COLO668 (cell line): ENCODE measurements at regions not wholly inside any gene's neighbourhood (a gene's known extent, or its start where the extent isn't known, plus 50 kb on each side); places are given as distances from the start of the nearest gene placed in this dataset.
"Not testable (repeated sequence)": the region's sequence is repeated elsewhere in the genome, so short reads cannot be mapped to it uniquely, and the experiment has no call there.

ENCODE experiments used
- DNase-seq: peaks from one replicate; lab custom pipeline; 2025; ENCODE audit not compliant: unreplicated experiment; lab: John Stamatoyannopoulos, UW

DNA sequence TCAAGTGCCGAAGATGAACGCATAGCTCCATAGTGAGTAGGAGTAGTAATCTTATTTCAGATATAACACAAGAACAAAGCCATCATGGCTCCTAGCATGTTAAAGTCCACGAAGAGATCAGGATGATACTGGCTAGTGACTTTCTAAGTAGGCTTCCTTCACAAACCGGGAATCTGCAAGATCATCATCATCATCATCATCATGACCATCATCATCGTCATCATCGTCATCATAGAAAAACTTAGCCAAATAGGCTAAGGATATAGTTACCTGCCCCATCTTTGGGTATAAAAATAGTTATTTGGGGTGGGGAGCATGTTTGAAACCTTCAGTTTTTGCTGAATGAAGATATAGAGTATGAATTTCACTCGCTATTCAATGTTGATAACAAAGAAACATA lies 57.9 kb downstream of the PYDC2 start:
- no peak for DNase-seq

DNA sequence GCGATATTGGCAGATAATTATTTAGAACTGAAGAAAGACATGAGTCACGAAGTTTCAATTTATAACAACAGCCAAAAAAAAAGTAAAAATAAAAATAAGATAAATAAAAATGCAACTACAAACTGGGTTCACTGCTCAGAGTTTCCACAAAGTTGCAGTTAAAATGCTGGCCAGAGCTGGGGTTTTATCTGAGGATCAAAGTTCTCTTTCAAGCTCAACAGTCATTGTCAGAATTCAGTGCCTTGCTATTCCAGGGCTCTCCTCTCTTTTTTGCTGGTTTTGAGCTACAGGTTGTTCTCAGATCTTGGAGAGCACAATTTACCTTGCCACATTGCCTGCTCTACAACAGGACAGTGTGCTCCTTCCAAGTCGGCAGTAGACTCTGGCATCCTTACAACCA lies 60.1 kb downstream of the PYDC2 start:
- DNase-seq, result no peak

DNA sequence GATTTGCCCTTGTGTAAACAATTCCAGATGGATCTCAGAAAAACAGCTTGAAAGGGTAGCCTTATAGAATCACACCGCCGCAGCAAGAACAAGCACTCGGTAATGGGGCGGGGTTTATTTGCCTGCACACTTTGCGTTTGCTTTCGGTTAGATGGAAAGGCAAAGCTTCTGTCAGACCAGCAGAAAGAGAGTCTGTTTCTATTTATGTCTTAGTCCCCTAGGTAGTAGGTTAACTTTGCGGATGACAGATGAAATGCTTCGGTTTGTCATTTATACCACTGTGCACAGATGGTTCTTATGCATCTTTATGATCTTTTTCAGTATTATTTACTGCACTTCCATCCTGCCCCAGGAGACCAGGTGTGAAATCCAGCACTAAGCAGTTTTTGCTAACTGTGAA lies 62.2 kb downstream of the PYDC2 start:
- peak; percentile 0 for DNase-seq

DNA sequence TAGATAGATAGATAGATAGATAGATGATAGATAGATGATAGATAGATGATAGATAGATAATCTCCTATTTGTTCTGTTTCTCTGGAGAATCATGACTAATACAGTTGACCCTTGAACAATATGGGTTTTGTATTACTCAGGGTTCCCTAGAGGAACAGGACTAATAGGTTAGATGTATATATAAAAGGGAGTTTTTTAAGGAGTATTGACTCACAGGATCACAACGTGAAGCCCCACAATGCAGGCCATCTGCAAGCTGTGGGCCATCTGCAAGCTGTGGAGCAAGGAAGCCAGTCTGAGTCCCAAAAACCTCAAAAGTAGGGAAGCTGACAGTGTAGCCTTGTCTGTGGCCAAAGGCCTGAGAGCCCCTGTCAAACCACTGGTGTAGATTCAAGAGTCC lies 67.6 kb downstream of the PYDC2 start:
- DNase-seq, result no peak

DNA sequence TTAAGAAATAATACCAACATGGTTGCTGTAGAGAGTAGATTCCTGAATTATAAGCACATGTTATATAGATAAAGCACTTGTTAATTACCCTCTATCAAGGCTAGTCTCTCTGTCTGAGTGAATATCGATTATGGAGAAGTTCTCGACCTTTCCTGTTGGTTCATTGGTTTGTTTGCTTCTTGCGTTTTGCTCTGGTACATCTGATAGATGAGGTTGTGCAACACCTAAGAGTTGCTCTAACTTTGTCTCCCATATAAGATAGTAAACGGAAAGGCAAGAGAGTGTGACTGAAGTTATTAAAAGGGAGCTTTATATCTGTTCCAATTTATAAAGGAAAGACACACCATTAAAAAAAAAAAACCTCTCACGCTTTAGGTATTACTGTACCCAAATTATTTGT lies 69.0 kb downstream of the PYDC2 start:
- no peak for DNase-seq

DNA sequence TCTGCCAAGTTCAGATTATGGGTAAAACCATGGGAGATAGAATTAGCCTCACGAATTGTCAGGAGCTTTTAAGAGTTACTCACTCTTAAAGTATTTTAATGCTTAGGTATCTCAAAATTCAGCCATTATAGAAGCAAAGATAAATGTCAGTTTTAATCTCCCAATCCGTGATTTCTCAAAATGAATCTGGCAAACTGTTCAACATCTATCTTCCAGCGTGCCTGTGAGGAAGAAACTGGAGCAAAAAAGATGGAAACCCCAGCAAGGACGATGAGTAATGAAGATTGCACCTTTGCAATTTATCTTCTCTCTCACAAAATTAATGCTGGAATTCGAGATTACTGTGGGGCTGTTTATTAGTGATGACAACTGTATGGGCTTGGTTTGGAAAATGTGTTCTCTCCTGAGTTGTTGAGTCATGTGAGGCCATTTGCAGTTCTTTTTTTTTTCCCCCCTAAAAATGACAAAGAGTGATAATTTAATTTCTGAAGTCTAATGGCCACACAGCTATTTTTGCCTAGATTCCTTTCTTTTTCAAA lies 70.5 kb downstream of the PYDC2 start:
- no peak for DNase-seq

DNA sequence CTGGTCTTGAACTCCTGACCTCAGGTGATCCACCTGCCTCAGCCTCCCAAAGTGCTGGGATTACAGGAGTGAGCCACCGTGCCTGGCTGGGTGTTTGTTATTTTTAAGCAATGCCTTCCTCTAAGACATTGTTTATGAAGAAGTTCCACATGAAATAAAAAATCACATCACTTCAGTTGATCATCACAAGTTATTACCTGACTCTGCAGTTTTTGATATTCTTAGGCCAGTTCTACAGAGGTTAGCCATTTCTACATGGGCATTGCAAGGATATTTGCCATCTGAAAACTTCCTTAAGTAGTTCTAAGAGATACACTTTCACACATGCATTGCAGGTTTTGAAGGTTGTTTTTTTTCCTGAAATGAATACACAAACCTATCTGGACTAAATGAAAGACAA lies 82.1 kb downstream of the PYDC2 start:
- DNase-seq, result no peak

DNA sequence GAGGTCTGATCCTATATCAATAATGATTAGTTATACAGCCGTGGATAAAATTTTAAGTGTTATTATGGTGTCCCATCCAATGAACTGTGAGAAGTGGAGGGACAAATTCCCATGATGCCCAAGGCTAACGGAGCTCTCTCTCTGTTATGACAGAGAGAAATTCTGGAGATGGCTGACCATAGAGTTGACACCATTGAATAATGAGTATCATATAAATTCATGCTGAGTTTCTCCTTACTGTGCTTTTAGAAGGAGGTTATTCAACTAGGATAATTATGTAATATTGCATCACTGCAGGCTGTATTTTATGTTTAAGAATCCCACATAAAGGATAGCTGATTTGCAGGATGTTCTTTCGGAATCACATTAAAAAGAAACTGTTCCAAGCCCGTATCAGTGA lies 82.9 kb downstream of the PYDC2 start:
- no peak for DNase-seq

DNA sequence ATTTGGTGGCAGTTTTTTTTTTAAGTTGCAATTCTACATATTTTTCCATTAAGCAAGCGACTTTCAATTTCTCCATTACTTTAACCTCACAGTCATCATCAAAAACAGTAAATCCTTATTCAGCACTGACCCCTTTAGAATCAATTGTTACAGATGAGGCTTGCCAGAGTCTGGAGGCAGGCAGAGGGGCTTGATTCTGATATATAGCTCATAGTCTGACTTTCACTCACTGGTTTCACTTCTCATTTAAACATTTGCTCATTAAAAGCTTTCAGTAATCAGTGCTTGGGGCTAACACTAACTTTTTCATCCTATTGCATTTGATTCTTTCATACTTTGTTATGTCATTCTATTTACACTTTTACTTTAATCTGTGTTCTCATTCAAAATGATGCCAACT lies 88.4 kb downstream of the PYDC2 start:
- DNase-seq, result no peak

DNA sequence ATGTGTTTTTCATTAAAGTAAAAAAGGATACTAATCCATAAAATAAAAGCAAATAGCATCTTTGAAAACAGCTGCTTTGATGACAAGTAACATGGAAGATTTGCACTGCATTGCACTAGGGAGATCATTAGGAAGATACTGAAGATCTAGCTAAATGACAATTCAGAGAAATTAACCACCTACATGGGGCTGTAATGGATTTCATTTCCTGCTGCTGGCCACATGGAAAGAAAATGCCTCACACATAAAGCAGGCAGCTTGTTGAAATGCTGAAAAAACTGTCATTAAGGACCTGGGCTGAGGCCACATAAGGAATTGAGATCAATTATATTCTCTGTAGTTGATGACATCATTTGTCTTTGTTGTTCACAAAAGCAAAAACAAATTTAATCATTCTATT lies 94.1 kb downstream of the PYDC2 start:
- no peak for DNase-seq

DNA sequence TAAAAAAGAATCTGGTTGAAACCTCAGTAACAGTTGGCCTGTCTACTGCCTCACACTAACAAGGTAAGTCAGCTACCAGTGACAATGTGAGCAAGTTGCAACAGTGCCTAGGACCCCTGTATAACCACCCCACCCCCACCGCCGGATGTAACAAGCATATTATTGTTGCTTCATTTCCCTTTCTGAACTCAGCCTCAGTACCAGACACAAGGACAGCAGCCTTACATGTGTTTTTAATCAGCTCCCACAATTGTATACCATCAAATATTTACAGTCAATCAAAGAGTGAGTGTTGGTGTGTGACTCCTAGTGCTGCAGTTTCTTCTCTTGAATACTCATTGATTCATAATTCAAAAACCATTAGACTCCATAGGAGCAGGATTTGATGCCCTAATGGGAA lies 96.4 kb downstream of the PYDC2 start:
- no peak for DNase-seq

DNA sequence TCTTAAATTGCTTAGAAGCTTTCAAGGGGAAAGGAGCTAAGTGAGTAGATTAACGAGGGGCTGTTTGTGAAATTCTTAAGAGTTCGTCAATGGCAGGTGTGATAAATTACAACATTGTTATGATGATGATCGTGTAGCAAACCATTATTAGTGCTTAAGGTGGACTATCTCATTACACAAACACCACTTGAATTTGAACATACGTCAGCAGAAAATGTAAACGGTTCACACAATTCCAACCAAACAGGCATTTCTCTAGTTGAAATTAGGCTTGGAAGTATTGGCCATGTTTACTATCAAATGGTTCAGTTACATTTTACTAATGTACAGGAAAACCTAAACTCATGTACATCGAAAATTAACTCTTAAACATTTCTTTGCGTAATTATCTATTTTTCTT lies 102.8 kb downstream of the PYDC2 start:
- DNase-seq, result no peak

DNA sequence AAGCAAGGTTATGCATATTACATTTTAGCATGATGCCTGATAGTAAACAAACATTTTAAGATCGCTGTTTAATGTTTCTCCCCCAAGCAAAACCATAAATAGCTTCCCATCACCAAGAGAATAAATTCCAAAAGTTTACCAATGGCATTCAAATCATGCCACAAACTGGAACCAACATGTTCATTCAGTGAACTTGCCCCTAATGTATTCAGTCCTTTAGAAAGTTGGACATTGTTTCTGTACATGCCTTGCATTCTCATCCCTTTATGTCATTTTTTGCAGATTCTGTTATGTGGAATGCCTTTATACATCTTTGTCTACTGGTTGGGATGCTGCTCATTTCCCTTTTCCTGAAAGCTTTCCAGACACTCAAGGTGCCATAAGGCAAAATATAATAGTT lies 105.5 kb downstream of the PYDC2 start:
- no peak for DNase-seq

DNA sequence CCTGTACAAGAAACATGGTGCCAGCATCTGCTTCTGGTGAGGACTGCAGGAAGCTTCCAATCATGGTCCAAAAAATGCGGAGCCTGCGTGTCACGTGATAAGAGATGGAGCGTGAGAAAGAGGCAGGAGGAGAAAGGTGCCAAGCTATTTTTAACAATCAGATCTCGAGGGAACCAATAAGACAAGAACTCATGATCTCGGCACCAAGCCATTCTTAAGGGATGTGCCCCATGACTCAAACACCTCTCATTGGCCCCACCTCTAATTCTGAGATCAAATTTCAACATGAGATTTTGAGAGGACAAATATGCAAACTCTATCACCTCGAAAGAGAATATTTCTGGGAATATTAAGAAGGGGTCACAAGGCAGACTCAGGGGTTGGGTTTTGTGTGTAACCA lies 107.2 kb downstream of the PYDC2 start:
- DNase-seq, result no peak

DNA sequence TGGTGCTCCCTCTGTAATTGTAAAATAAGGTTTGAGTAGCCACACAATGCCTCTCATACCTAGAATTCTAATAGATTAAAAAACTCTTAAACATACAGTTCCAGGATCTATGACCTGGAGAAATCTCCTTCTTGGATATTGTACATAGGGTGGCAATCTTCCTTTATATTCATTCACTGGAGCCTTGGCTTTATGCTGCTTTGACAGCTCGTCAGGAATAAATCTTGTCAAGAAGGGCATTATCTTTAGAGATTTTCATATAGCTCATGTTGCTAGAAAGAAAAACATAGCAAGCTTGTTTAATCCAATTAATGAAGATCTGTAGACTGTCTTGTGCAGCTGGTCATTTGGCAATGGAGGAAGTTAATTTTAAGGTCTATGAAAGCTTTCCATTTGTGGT lies 131.1 kb downstream of the PYDC2 start:
- DNase-seq, result no peak

DNA sequence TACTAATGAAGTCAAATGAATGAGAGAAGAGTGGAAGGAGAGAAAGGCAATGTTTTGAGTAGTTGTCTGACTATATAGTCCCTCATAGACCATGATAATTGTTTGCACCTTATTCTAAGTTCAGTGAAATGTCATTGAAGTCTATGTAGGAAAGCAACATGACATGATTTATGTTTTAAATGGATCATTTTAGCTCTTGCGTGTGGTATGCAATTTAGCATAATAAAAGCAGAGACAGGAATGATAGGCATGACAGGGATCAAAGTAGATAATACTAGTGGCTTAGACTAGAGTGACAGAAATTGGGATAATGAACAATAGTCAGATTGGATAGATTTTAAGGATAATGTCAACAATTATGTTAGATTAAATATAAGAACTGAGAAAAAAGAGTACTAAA lies 132.5 kb downstream of the PYDC2 start:
- DNase-seq, result no peak

DNA sequence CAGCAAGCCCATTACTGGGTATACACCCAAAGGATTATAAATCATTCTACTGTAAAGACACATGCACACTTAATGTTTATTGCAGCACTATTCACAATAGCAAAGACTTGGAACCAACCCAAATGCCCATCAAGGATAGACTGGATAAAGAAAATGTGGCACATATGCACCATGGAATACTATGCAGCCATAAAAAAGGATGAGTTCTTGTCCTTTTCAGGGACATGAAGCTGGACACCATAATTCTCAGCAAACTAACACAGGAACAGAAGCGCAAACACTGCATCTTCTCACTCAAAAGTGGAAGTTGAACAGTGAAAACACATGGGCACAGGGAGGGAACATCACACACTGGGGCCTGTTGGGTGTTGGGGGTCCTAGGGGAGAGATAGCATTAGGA lies 154.5 kb downstream of the PYDC2 start:
- DNase-seq, result not testable (repeated sequence)

DNA sequence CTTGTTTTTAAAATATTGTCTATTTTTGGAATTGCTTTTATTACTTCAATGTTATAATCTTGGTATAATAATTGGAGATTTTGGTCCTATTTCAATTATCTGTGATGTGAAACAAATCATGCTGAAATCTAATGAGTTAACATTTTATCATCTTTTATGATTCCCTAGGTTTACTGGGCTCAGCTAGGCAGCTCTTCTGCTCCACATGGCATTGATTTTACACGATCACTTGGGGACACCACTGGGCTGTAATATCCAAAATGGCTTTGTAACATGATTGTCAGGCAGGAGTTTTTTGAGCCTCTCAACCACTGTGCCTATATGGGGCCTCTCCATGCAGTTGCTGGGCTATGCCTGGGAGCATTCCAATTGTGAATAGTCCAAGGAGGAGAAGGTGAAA lies 163.3 kb downstream of the PYDC2 start:
- DNase-seq, result no peak

DNA sequence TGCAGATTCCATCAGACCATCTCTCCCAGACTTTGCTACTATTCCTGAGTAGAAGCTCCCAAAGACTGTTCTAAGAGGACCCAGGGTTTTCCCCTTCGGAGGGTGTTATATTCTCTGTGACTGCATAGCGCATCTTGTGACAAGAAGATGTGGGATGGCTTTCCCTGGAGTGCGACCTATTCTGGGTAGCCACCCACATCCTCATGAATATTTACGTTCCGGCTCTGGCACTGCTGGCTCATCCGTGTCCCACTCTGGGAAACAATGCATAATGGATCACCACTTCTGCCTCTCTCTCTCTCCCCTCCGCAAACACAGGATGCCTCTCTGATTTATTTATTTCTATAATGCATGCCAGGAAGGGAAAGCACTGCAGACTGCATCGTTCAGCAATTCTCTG lies 166.1 kb downstream of the PYDC2 start:
- no peak for DNase-seq

DNA sequence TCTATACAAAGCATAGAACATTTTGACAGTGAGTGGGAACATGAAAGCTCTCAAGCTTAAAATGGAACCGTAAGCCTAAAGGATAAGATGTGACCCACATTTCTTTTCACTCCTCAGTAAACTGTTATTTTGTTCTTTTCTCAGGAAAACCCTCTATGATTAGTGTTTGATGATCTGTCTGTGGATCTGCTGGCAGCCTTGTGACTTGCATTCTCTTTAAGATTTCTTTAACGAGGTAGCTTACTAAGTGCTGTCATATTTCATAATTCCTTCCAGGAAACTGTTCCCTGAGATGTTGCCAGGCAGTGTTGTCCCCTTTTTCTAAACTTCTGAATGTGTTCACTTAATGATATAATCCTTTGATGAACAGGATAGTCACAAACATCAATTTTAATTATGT lies 167.6 kb downstream of the PYDC2 start:
- DNase-seq, result no peak

DNA sequence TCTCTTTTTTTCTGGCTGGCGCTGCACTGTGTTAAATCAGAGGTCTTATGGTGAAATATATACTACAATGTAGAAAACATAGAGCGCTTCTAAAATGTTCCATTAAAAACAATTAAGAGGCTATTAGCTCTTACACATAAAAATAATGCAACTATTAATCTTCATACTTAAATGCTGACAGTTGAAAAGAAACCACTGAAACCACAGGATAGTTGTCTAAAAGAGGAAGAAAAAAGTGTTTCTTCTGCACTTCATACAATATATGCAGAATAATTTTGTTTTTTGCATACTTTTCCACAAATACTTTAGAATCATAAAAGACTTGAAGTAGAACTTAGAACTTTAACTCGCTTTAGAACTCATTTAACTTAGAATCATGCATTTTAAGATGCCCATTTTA lies 170.5 kb downstream of the PYDC2 start:
- no peak for DNase-seq

DNA sequence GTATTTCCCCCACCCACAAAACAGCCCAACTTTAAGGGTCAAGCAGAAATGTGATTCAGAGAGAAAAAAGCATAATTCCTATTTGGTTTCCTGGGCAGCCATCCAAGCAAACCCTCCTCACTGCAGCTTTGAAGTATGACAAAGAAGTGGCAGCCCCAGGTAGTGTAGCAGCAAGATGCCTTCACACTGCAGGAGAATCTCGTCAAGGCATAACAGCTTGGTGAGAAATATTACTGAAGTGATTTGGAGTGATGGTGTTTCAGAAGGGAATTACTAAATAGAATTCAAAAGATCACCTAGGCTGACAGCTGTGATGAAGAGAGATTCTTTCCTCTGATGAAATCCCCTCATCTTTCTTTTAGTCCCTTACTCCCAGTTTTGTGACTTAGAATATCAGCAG lies 173.9 kb downstream of the PYDC2 start:
- DNase-seq, result no peak

DNA sequence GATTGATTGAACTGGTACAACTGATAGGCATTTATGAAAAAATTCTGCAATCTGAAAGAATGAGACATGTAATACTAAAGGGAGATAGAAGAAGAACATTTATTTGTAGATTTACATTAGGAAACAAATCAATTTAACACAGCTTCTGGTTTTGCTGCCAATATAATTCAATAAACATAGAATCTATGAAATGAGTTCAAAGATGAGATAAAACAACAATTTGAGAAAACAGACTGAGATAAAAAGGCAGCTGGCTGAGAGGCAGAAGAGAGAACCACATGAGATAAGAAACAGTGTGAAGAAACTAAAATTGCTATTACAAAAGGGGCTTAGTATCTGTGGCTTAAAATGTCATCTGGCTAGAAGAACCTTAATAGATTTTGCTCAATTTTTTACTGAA lies 176.6 kb downstream of the PYDC2 start:
- DNase-seq, result no peak

DNA sequence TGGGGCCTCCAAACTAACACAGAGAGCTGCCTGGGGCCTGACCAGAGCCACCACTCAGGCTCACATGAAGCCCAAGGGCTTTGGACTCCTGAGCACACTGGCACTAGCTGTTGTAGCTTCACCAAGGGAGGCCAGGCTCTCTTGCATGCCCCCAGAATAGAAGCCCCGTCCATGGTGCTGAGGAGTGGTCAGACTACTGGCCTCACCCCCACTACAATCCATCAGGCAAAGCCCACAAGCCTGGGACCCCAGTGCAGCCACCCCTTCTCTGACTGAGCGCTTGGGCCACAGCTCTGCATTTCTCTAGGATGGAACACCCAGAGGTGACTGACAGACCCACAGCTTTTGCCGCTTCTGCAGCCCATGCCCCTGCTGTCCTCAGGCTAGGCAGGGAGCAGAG lies 180.8 kb downstream of the PYDC2 start:
- no peak for DNase-seq
